ENCODE measurements at regions not wholly inside any gene's neighbourhood (a gene's known extent, or its start where the extent isn't known, plus 50 kb on each side); places are given as distances from the start of the nearest gene placed in this dataset.
"Not testable (repeated sequence)": the region's sequence is repeated elsewhere in the genome, so short reads cannot be mapped to it uniquely, and the experiment has no call there.

GRCh38 chr7:125274742-125275141 lies 345.1 kb upstream of the POT1 start:
- not testable (repeated sequence) for H3K36me3 ChIP-seq (ENCODE audit: control insufficient read depth in 2 of 2, insufficient read depth in 2 of 2, low read length in 1 of 2); H3K4me1 ChIP-seq (ENCODE audit: control insufficient read depth in 2 of 2, insufficient read depth in 2 of 2, low read length in 2 of 2); H3K27ac ChIP-seq (ENCODE audit: low read depth in 1 of 2, low read length in 1 of 2); DNase-seq (ENCODE audit: low read depth in 6 of 9, low spot score in 9 of 9); H3K27me3 ChIP-seq (ENCODE audit: control insufficient read depth in 2 of 2, insufficient read depth in 1 of 2, low read length in 1 of 2); H3K9me3 ChIP-seq (ENCODE audit: control insufficient read depth in 2 of 2, insufficient read depth in 1 of 2, low read length in 1 of 2); H3K4me3 ChIP-seq (ENCODE audit: low read length in 2 of 2)
- WGBS = 95% methylated on average over 6 of the region's 6 CpGs

GRCh38 chr7:125264174-125264856 lies 334.7 kb upstream of the POT1 start:
- H3K4me3 ChIP-seq (ENCODE audit: low read length in 2 of 2); H3K4me1 ChIP-seq (ENCODE audit: control insufficient read depth in 2 of 2, insufficient read depth in 2 of 2, low read length in 2 of 2); H3K27me3 ChIP-seq (ENCODE audit: control insufficient read depth in 2 of 2, insufficient read depth in 1 of 2, low read length in 1 of 2); H3K27ac ChIP-seq (ENCODE audit: low read depth in 1 of 2, low read length in 1 of 2); DNase-seq (ENCODE audit: low read depth in 6 of 9, low spot score in 9 of 9); H3K36me3 ChIP-seq (ENCODE audit: control insufficient read depth in 2 of 2, insufficient read depth in 2 of 2, low read length in 1 of 2); H3K9me3 ChIP-seq (ENCODE audit: control insufficient read depth in 2 of 2, insufficient read depth in 1 of 2, low read length in 1 of 2): not testable (repeated sequence)
- 95% methylated on average over 13 of the region's 13 CpGs for WGBS

GRCh38 chr7:125258876-125259417 lies 329.3 kb upstream of the POT1 start:
- H3K4me1 ChIP-seq (ENCODE audit: control insufficient read depth in 2 of 2, insufficient read depth in 2 of 2, low read length in 2 of 2); H3K27me3 ChIP-seq (ENCODE audit: control insufficient read depth in 2 of 2, insufficient read depth in 1 of 2, low read length in 1 of 2); H3K36me3 ChIP-seq (ENCODE audit: control insufficient read depth in 2 of 2, insufficient read depth in 2 of 2, low read length in 1 of 2); DNase-seq (ENCODE audit: low read depth in 6 of 9, low spot score in 9 of 9); H3K4me3 ChIP-seq (ENCODE audit: low read length in 2 of 2); H3K27ac ChIP-seq (ENCODE audit: low read depth in 1 of 2, low read length in 1 of 2); H3K9me3 ChIP-seq (ENCODE audit: control insufficient read depth in 2 of 2, insufficient read depth in 1 of 2, low read length in 1 of 2): not testable (repeated sequence)
- WGBS = 92% methylated on average over 10 of the region's 10 CpGs

- Histone ChIP-seq H3K4me1 (ENCODE audit: control insufficient read depth in 2 of 2, insufficient read depth in 2 of 2, low read length in 2 of 2) (no peaks in the 10 kb centered on the region), H3K27ac (ENCODE audit: low read depth in 1 of 2, low read length in 1 of 2) (no peak overlapping the region), H3K27me3 (ENCODE audit: control insufficient read depth in 2 of 2, insufficient read depth in 1 of 2, low read length in 1 of 2) (no peaks in the 10 kb centered on the region), H3K36me3 (ENCODE audit: control insufficient read depth in 2 of 2, insufficient read depth in 2 of 2, low read length in 1 of 2) (no peaks in the 10 kb centered on the region), H3K9me3 (ENCODE audit: control insufficient read depth in 2 of 2, insufficient read depth in 1 of 2, low read length in 1 of 2) (no peaks in the 10 kb centered on the region), H3K4me3 (ENCODE audit: low read length in 2 of 2) (no peak overlapping the region)
- WGBS = 90% methylated on average over 2 of the region's 2 CpGs
- DNase-seq (ENCODE audit: low read depth in 6 of 9, low spot score in 9 of 9) = no peak
Measured at GRCh38 chr7:125257617-125258016, 328.0 kb upstream of the POT1 start.

- Histone ChIP-seq H3K4me3 (ENCODE audit: low read length in 2 of 2) (no peak overlapping the region), H3K9me3 (ENCODE audit: control insufficient read depth in 2 of 2, insufficient read depth in 1 of 2, low read length in 1 of 2) (no peaks in the 10 kb centered on the region), H3K27me3 (ENCODE audit: control insufficient read depth in 2 of 2, insufficient read depth in 1 of 2, low read length in 1 of 2) (no peaks in the 10 kb centered on the region), H3K4me1 (ENCODE audit: control insufficient read depth in 2 of 2, insufficient read depth in 2 of 2, low read length in 2 of 2) (no peaks in the 10 kb centered on the region), H3K36me3 (ENCODE audit: control insufficient read depth in 2 of 2, insufficient read depth in 2 of 2, low read length in 1 of 2) (no peaks in the 10 kb centered on the region), H3K27ac (ENCODE audit: low read depth in 1 of 2, low read length in 1 of 2) (no peak overlapping the region)
- no peak for DNase-seq (ENCODE audit: low read depth in 6 of 9, low spot score in 9 of 9)
- 90% methylated on average over 2 of the region's 2 CpGs for WGBS
Measured at GRCh38 chr7:125256446-125256845, 326.8 kb upstream of the POT1 start.

GRCh38 chr7:125255810-125256209 lies 326.2 kb upstream of the POT1 start:
- no peak overlapping the region for H3K4me3 ChIP-seq (ENCODE audit: low read length in 2 of 2)
- WGBS = 93% methylated on average over 3 of the region's 3 CpGs
- no peaks in the 10 kb centered on the region for H3K4me1 ChIP-seq (ENCODE audit: control insufficient read depth in 2 of 2, insufficient read depth in 2 of 2, low read length in 2 of 2)
- H3K36me3 ChIP-seq (ENCODE audit: control insufficient read depth in 2 of 2, insufficient read depth in 2 of 2, low read length in 1 of 2) = no peaks in the 10 kb centered on the region
- DNase-seq (ENCODE audit: low read depth in 6 of 9, low spot score in 9 of 9) = no peak
- no peaks in the 10 kb centered on the region for H3K27me3 ChIP-seq (ENCODE audit: control insufficient read depth in 2 of 2, insufficient read depth in 1 of 2, low read length in 1 of 2)
- H3K27ac ChIP-seq (ENCODE audit: low read depth in 1 of 2, low read length in 1 of 2) = no peak overlapping the region
- H3K9me3 ChIP-seq (ENCODE audit: control insufficient read depth in 2 of 2, insufficient read depth in 1 of 2, low read length in 1 of 2) = no peaks in the 10 kb centered on the region

GRCh38 chr7:125254566-125254965 lies 324.9 kb upstream of the POT1 start:
- 89% methylated on average over 1 of the region's 1 CpG for WGBS
- Histone ChIP-seq H3K4me1 (ENCODE audit: control insufficient read depth in 2 of 2, insufficient read depth in 2 of 2, low read length in 2 of 2) (no peaks in the 10 kb centered on the region), H3K27ac (ENCODE audit: low read depth in 1 of 2, low read length in 1 of 2) (no peak overlapping the region), H3K36me3 (ENCODE audit: control insufficient read depth in 2 of 2, insufficient read depth in 2 of 2, low read length in 1 of 2) (no peaks in the 10 kb centered on the region), H3K27me3 (ENCODE audit: control insufficient read depth in 2 of 2, insufficient read depth in 1 of 2, low read length in 1 of 2) (no peaks in the 10 kb centered on the region), H3K9me3 (ENCODE audit: control insufficient read depth in 2 of 2, insufficient read depth in 1 of 2, low read length in 1 of 2) (no peaks in the 10 kb centered on the region), H3K4me3 (ENCODE audit: low read length in 2 of 2) (no peak overlapping the region)
- no peak for DNase-seq (ENCODE audit: low read depth in 6 of 9, low spot score in 9 of 9)

GRCh38 chr7:125253452-125254190 lies 324.0 kb upstream of the POT1 start:
- WGBS = 94% methylated on average over 3 of the region's 3 CpGs
- H3K27ac ChIP-seq (ENCODE audit: low read depth in 1 of 2, low read length in 1 of 2) = no peak overlapping the region
- H3K9me3 ChIP-seq (ENCODE audit: control insufficient read depth in 2 of 2, insufficient read depth in 1 of 2, low read length in 1 of 2) = no peaks in the 10 kb centered on the region
- no peaks in the 10 kb centered on the region for H3K4me1 ChIP-seq (ENCODE audit: control insufficient read depth in 2 of 2, insufficient read depth in 2 of 2, low read length in 2 of 2)
- no peaks in the 10 kb centered on the region for H3K27me3 ChIP-seq (ENCODE audit: control insufficient read depth in 2 of 2, insufficient read depth in 1 of 2, low read length in 1 of 2)
- no peak overlapping the region for H3K4me3 ChIP-seq (ENCODE audit: low read length in 2 of 2)
- no peaks in the 10 kb centered on the region for H3K36me3 ChIP-seq (ENCODE audit: control insufficient read depth in 2 of 2, insufficient read depth in 2 of 2, low read length in 1 of 2)
- no peak for DNase-seq (ENCODE audit: low read depth in 6 of 9, low spot score in 9 of 9)

- WGBS = 96% methylated on average over 1 of the region's 1 CpG
- no peaks in the 10 kb centered on the region for H3K36me3 ChIP-seq (ENCODE audit: control insufficient read depth in 2 of 2, insufficient read depth in 2 of 2, low read length in 1 of 2)
- DNase-seq (ENCODE audit: low read depth in 6 of 9, low spot score in 9 of 9) = no peak
- H3K4me3 ChIP-seq (ENCODE audit: low read length in 2 of 2) = no peak overlapping the region
- no peaks in the 10 kb centered on the region for H3K27me3 ChIP-seq (ENCODE audit: control insufficient read depth in 2 of 2, insufficient read depth in 1 of 2, low read length in 1 of 2)
- H3K9me3 ChIP-seq (ENCODE audit: control insufficient read depth in 2 of 2, insufficient read depth in 1 of 2, low read length in 1 of 2) = no peaks in the 10 kb centered on the region
- no peak overlapping the region for H3K27ac ChIP-seq (ENCODE audit: low read depth in 1 of 2, low read length in 1 of 2)
- no peaks in the 10 kb centered on the region for H3K4me1 ChIP-seq (ENCODE audit: control insufficient read depth in 2 of 2, insufficient read depth in 2 of 2, low read length in 2 of 2)
Measured at GRCh38 chr7:125247514-125248098, 318.0 kb upstream of the POT1 start.

Measured in thymus (tissue), 11 donors.